WERI-Rb-1 (cell line): ENCODE measurements at regions not wholly inside any gene's neighbourhood (a gene's known extent, or its start where the extent isn't known, plus 50 kb on each side); places are given as distances from the start of the nearest gene placed in this dataset.
"Not testable (repeated sequence)": the region's sequence is repeated elsewhere in the genome, so short reads cannot be mapped to it uniquely, and the experiment has no call there.

Experiments used
- DNase-seq: peaks from one replicate; pipeline ENCODE4 v3.0.0-alpha.2; 2020
- H3K27ac ChIP-seq: fragments of 250-450 bp; sonication (Bioruptor Pico); 2 replicates; pipeline ENCODE4 v1.5.1; 2020; ENCODE audit warnings: mild to moderate bottlenecking, moderate library complexity
- H3K27me3 ChIP-seq: fragments of 250-450 bp; sonication (Bioruptor Pico); 2 replicates; pipeline ENCODE4 v1.5.1; 2021; ENCODE audit warnings: mild to moderate bottlenecking, low read depth, moderate library complexity; ENCODE audit not compliant: insufficient read depth, severe bottlenecking
- H3K36me3 ChIP-seq: fragments of 250-450 bp; sonication (Bioruptor Pico); 2 replicates; pipeline ENCODE4 v1.5.1; 2020; ENCODE audit warnings: mild to moderate bottlenecking, moderate library complexity
- H3K4me3 ChIP-seq: 2 replicates; pipeline ENCODE4 v1.5.1; 2011; ENCODE audit warnings: low read depth, mild to moderate bottlenecking, control low read depth, low read length
- H3K9me3 ChIP-seq: fragments of 250-450 bp; sonication (Bioruptor Pico); 2 replicates; pipeline ENCODE4 v1.5.1; 2021; ENCODE audit warnings: mild to moderate bottlenecking, moderate library complexity; ENCODE audit not compliant: severe bottlenecking
- CTCF ChIP-seq: IDR thresholded peaks from 2 replicates; pipeline ENCODE4 v1.5.1; 2011; ENCODE audit warnings: low read depth, mild to moderate bottlenecking, control low read depth, inconsistent platforms, low read length

DNA sequence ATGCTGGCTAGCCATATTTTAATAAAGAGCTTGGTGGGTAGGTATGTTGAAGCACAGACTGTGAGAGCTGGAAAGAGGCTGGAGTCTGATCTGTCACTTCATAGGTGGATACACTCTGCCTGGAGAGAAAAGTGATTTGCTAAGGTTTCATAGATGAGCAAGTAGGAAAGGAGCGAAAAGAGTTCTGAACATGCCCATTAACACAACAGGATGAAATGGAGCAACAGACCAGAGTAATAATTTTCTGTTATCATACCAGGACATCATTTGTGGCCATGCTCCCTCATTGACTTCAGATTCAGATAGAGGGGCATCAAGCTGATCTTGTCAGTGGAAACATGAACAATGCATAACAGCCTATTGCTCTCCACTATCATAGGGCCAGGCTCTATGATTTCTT is 452.9 kb downstream of the JRKL start:
- Histone ChIP-seq H3K27me3 (no peaks in the 10 kb centered on the region), H3K36me3 (no peaks in the 10 kb centered on the region), H3K27ac (no peak overlapping the region), H3K9me3 (no peaks in the 10 kb centered on the region), H3K4me3 (no peak overlapping the region)
- DNase-seq, result no peak
- no peak for TF ChIP-seq CTCF

GRCh38 chr11:96854425-96854824 is 464.6 kb downstream of the JRKL start:
- H3K4me3 ChIP-seq, result no peak overlapping the region
- H3K36me3 ChIP-seq, result no peaks in the 10 kb centered on the region
- no peak for TF ChIP-seq CTCF
- no peak for DNase-seq
- H3K27me3 ChIP-seq, result no peaks in the 10 kb centered on the region
- no peaks in the 10 kb centered on the region for H3K9me3 ChIP-seq
- no peak overlapping the region for H3K27ac ChIP-seq

- H3K4me3 ChIP-seq, H3K9me3 ChIP-seq, H3K27me3 ChIP-seq, H3K36me3 ChIP-seq, H3K27ac ChIP-seq, DNase-seq: not testable (repeated sequence)
Measured at GRCh38 chr11:96861722-96862121, 471.9 kb downstream of the JRKL start.

DNA sequence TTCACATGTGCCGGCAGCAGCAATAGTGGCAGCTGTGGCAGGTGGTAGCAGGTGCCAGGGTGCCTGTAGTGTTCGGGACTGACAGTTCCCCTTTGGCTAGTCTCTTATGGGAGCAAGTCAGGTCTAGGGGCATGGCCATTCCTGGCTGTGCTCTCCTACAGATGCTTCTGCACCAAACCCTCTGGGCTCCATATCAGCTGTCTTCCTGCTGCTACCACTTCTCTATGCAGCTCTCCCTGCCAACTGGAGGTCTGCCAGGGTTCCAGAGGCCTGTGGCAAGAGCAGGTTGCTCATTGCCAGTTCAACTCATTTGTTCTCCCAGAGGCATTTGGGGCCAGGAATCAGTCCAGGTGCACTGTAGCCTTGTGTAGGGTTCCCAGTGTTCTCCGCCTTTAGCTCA is 473.7 kb downstream of the JRKL start:
- H3K9me3 ChIP-seq, result no peaks in the 10 kb centered on the region
- DNase-seq, result no peak
- TF ChIP-seq CTCF, result no peak

GRCh38 chr11:96865020-96865419 is 475.2 kb downstream of the JRKL start:
- no peak for TF ChIP-seq CTCF
- no peak for DNase-seq
- Histone ChIP-seq H3K9me3 (no peaks in the 10 kb centered on the region), H3K27ac (no peak overlapping the region), H3K27me3 (no peaks in the 10 kb centered on the region), H3K36me3 (no peaks in the 10 kb centered on the region), H3K4me3 (no peak overlapping the region)

More for the DNA sequence above, 473.7 kb downstream of the JRKL start:
- Histone ChIP-seq H3K27me3 (no peaks in the 10 kb centered on the region), H3K36me3 (no peaks in the 10 kb centered on the region), H3K27ac (no peak overlapping the region), H3K4me3 (no peak overlapping the region)

GRCh38 chr11:96869207-96869606 is 479.4 kb downstream of the JRKL start:
- H3K27ac ChIP-seq, result no peak overlapping the region
- no peak for DNase-seq
- TF ChIP-seq CTCF, result no peak

More at GRCh38 chr11:96869207-96869606, 479.4 kb downstream of the JRKL start:
- Histone ChIP-seq H3K27me3 (no peaks in the 10 kb centered on the region), H3K36me3 (no peaks in the 10 kb centered on the region), H3K9me3 (no peaks in the 10 kb centered on the region), H3K4me3 (no peak overlapping the region)
